GM18520 (cell line): ENCODE measurements at regions not wholly inside any gene's neighbourhood (a gene's known extent, or its start where the extent isn't known, plus 50 kb on each side); places are given as distances from the start of the nearest gene placed in this dataset.
"Not testable (repeated sequence)": the region's sequence is repeated elsewhere in the genome, so short reads cannot be mapped to it uniquely, and the experiment has no call there.

Experiments
- ATAC-seq: cut with Tn5 transposase; IDR thresholded peaks from one replicate; pipeline ENCODE4 v1.9.1; 2021; ENCODE audit not compliant: unreplicated experiment

- not testable (repeated sequence) for ATAC-seq
These were observed 82.3 kb upstream of the PRDX6 start for GRCh38 chr1:173394813-173395212.

GRCh38 chr1:173395762-173396161 lies 81.4 kb upstream of the PRDX6 start:
- ATAC-seq: no peak

- no peak for ATAC-seq
These were observed 76.6 kb upstream of the PRDX6 start for GRCh38 chr1:173400387-173400995.

GRCh38 chr1:173403996-173404395 lies 73.1 kb upstream of the PRDX6 start:
- no peak for ATAC-seq

- ATAC-seq: no peak
These were observed 71.9 kb upstream of the PRDX6 start for GRCh38 chr1:173405281-173405680.

- no peak for ATAC-seq
These were observed 71.3 kb upstream of the PRDX6 start for GRCh38 chr1:173405834-173406233.

- ATAC-seq: no peak
These were observed 70.3 kb upstream of the PRDX6 start for GRCh38 chr1:173406783-173407230.

- ATAC-seq: no peak
These were observed 69.3 kb upstream of the PRDX6 start for GRCh38 chr1:173407846-173408245.

- no peak for ATAC-seq
These were observed 68.2 kb upstream of the PRDX6 start for GRCh38 chr1:173408886-173409285.

GRCh38 chr1:173409613-173410012 lies 67.5 kb upstream of the PRDX6 start:
- no peak for ATAC-seq

- ATAC-seq: peak; percentile 10
These were observed 66.9 kb upstream of the PRDX6 start for GRCh38 chr1:173410133-173410793.

GRCh38 chr1:173410794-173411236 lies 66.3 kb upstream of the PRDX6 start:
- ATAC-seq: peak; percentile 50

GRCh38 chr1:173411835-173412742 lies 65.0 kb upstream of the PRDX6 start:
- ATAC-seq: no peak

- ATAC-seq: no peak
These were observed 63.8 kb upstream of the PRDX6 start for GRCh38 chr1:173413271-173413707.

- peak; percentile 22 for ATAC-seq
These were observed 63.0 kb upstream of the PRDX6 start for GRCh38 chr1:173414136-173414535.

GRCh38 chr1:173414539-173415226 lies 62.5 kb upstream of the PRDX6 start:
- ATAC-seq: no peak

GRCh38 chr1:173415490-173415889 lies 61.6 kb upstream of the PRDX6 start:
- ATAC-seq: peak; percentile 28

GRCh38 chr1:173415905-173416450 lies 61.2 kb upstream of the PRDX6 start:
- ATAC-seq: no peak

- no peak for ATAC-seq
These were observed 59.6 kb upstream of the PRDX6 start for GRCh38 chr1:173417563-173417962.

GRCh38 chr1:173418107-173418985 lies 58.8 kb upstream of the PRDX6 start:
- ATAC-seq: peak; percentile 33
